ENCODE measurements at regions not wholly inside any gene's neighbourhood (a gene's known extent, or its start where the extent isn't known, plus 50 kb on each side); places are given as distances from the start of the nearest gene placed in this dataset.

- no peak for TF ChIP-seq POLR2A (IDR thresholded peaks at IDR 0.05)
- TF ChIP-seq CTCF (IDR thresholded peaks at IDR 0.05), result no peak
- TF ChIP-seq POLR2AphosphoS5 (IDR thresholded peaks at IDR 0.05), result no peak
- TF ChIP-seq EP300 (IDR thresholded peaks at IDR 0.05; ENCODE audit: low read depth), result no peak
Measured at GRCh38 chr2:224151161-224151560, 112.1 kb upstream of the SERPINE2 start.

Measured in transverse colon (tissue), 4 donors.